ENCODE measurements at regions not wholly inside any gene's neighbourhood (a gene's known extent, or its start where the extent isn't known, plus 50 kb on each side); places are given as distances from the start of the nearest gene placed in this dataset.
A peak's percentile ranks its signal among the peaks of the same experiment; 100 is the strongest.

- Histone ChIP-seq H3K4me2 (ENCODE audit: low read length) (no peak overlapping the region), H3K27ac (ENCODE audit: low read length) (no peak overlapping the region), H3K9me3 (ENCODE audit: insufficient read depth, low read length) (no peaks in the 10 kb centered on the region), H3K36me3 (replicated peaks; ENCODE audit: low read depth, low read length) (no peaks in the 10 kb centered on the region), H3K9ac (ENCODE audit: low read length) (no peak overlapping the region), H4K20me1 (ENCODE audit: insufficient read depth, low read length) (peaks cover 4% of the 10 kb centered on the region; the same call in 1 of the 2 replicates), H3K4me1 (ENCODE audit: low read length) (peaks cover 17% of the 10 kb centered on the region), H3K79me2 (ENCODE audit: low read length) (no peaks in the 10 kb centered on the region), H3K27me3 (ENCODE audit: low read depth, low read length) (peaks cover 32% of the 10 kb centered on the region), H3K4me3 (ENCODE audit: low read length) (no peak overlapping the region), H2AFZ (ENCODE audit: low read depth, low read length) (no peak overlapping the region)
- TF ChIP-seq EZH2phosphoT487 (IDR thresholded peaks at IDR 0.05; ENCODE audit: low read depth) = no peak
- peak; percentile 32 for TF ChIP-seq CTCF (IDR thresholded peaks at IDR 0.05; ENCODE audit: low read depth, low read length)
These were observed 167.0 kb upstream of the B3GAT1 start for GRCh38 chr11:134578807-134579723.

GRCh38 chr11:134577751-134578395 lies 165.8 kb upstream of the B3GAT1 start:
- Histone ChIP-seq H3K27me3 (ENCODE audit: low read depth, low read length) (peaks cover 24% of the 10 kb centered on the region), H4K20me1 (ENCODE audit: insufficient read depth, low read length) (no peaks in the 10 kb centered on the region; the same call in 1 of the 2 replicates), H3K9me3 (ENCODE audit: insufficient read depth, low read length) (no peaks in the 10 kb centered on the region)

GRCh38 chr11:134576721-134577171 lies 164.7 kb upstream of the B3GAT1 start:
- Histone ChIP-seq H2AFZ (ENCODE audit: low read depth, low read length) (no peak overlapping the region), H3K4me3 (ENCODE audit: low read length) (no peak overlapping the region), H3K36me3 (replicated peaks; ENCODE audit: low read depth, low read length) (no peaks in the 10 kb centered on the region), H3K4me2 (ENCODE audit: low read length) (no peak overlapping the region), H3K9me3 (ENCODE audit: insufficient read depth, low read length) (no peaks in the 10 kb centered on the region), H3K4me1 (ENCODE audit: low read length) (no peaks in the 10 kb centered on the region), H4K20me1 (ENCODE audit: insufficient read depth, low read length) (no peaks in the 10 kb centered on the region; the same call in 1 of the 2 replicates), H3K79me2 (ENCODE audit: low read length) (no peaks in the 10 kb centered on the region), H3K27me3 (ENCODE audit: low read depth, low read length) (peaks cover 13% of the 10 kb centered on the region), H3K27ac (ENCODE audit: low read length) (no peak overlapping the region), H3K9ac (ENCODE audit: low read length) (no peak overlapping the region)
- TF ChIP-seq EZH2phosphoT487 (IDR thresholded peaks at IDR 0.05; ENCODE audit: low read depth) (no peak), CTCF (IDR thresholded peaks at IDR 0.05; ENCODE audit: low read depth, low read length) (no peak)

More at GRCh38 chr11:134577751-134578395, 165.8 kb upstream of the B3GAT1 start:
- Histone ChIP-seq H3K36me3 (replicated peaks; ENCODE audit: low read depth, low read length) (no peaks in the 10 kb centered on the region), H3K4me3 (ENCODE audit: low read length) (no peak overlapping the region), H3K4me1 (ENCODE audit: low read length) (peaks cover 5% of the 10 kb centered on the region; the same call in 1 of the 2 replicates), H3K4me2 (ENCODE audit: low read length) (no peak overlapping the region), H3K79me2 (ENCODE audit: low read length) (no peaks in the 10 kb centered on the region), H3K27ac (ENCODE audit: low read length) (no peak overlapping the region), H3K9ac (ENCODE audit: low read length) (no peak overlapping the region), H2AFZ (ENCODE audit: low read depth, low read length) (no peak overlapping the region)
- TF ChIP-seq CTCF (IDR thresholded peaks at IDR 0.05; ENCODE audit: low read depth, low read length) (no peak), EZH2phosphoT487 (IDR thresholded peaks at IDR 0.05; ENCODE audit: low read depth) (no peak)

- H3K9ac ChIP-seq (ENCODE audit: low read length) = no peak overlapping the region
- no peaks in the 10 kb centered on the region for H3K9me3 ChIP-seq (ENCODE audit: insufficient read depth, low read length)
- H2AFZ ChIP-seq (ENCODE audit: low read depth, low read length) = no peak overlapping the region
- no peaks in the 10 kb centered on the region for H3K79me2 ChIP-seq (ENCODE audit: low read length)
- no peak overlapping the region for H3K27ac ChIP-seq (ENCODE audit: low read length)
- H3K4me1 ChIP-seq (ENCODE audit: low read length) = no peaks in the 10 kb centered on the region
- H3K27me3 ChIP-seq (ENCODE audit: low read depth, low read length) = peaks cover 11% of the 10 kb centered on the region
- no peak overlapping the region for H3K4me2 ChIP-seq (ENCODE audit: low read length)
- TF ChIP-seq EZH2phosphoT487 (IDR thresholded peaks at IDR 0.05; ENCODE audit: low read depth) (no peak), CTCF (IDR thresholded peaks at IDR 0.05; ENCODE audit: low read depth, low read length) (no peak)
- no peaks in the 10 kb centered on the region for H3K36me3 ChIP-seq (replicated peaks; ENCODE audit: low read depth, low read length)
- no peaks in the 10 kb centered on the region; the same call in 1 of the 2 replicates for H4K20me1 ChIP-seq (ENCODE audit: insufficient read depth, low read length)
- no peak overlapping the region for H3K4me3 ChIP-seq (ENCODE audit: low read length)
These were observed 164.2 kb upstream of the B3GAT1 start for GRCh38 chr11:134576286-134576685.
